GM21381 (cell line): ENCODE measurements at regions not wholly inside any gene's neighbourhood (a gene's known extent, or its start where the extent isn't known, plus 50 kb on each side); places are given as distances from the start of the nearest gene placed in this dataset.

Source experiments
- ATAC-seq: cut with Tn5 transposase; IDR thresholded peaks from one replicate; pipeline ENCODE4 v1.9.1; 2021; ENCODE audit warnings: mild to moderate bottlenecking, moderate library complexity; ENCODE audit not compliant: unreplicated experiment

- ATAC-seq, result no peak
Observed at GRCh38 chr1:234745844-234746797, 136.1 kb upstream of the IRF2BP2 start.

DNA sequence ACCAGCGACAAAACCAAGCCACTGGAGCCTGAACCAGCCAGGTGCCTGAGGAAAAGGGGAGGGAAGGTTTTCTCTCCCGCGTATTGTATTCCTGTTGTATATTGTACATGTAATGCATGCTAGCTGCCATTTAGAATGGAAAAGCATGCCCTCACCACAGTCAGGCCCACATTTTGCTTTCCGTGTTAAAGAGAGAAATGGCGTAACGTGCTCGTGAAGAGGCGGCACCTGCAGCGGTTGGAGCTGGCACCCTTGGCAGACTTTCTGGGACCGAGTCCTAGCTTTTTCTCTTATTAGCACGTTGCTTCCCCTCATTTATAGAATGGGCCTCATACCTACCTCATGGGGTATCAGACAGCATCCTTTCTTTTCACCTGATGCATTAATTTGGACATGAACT, 135.3 kb upstream of the IRF2BP2 start:
- ATAC-seq, result no peak

GRCh38 chr1:234743791-234744611, 134.0 kb upstream of the IRF2BP2 start:
- no peak for ATAC-seq

GRCh38 chr1:234742622-234743021, 132.6 kb upstream of the IRF2BP2 start:
- no peak for ATAC-seq

DNA sequence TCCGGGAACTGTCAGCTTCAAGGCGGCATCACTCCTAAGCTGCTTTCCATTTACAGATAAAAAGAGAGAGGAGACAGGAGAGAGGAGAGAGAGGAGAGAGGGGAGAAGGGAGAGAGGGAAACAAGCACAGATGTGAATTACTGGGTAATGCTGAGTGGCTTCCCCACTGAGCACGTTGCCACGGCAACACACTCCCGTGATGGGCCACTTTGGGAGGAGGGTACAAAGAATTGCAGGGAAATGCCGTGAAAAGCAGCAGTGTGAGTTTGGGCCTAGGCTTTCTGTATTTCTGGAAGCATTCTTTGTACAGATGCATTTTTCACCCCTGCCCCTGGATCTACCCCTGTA, 128.0 kb upstream of the IRF2BP2 start:
- ATAC-seq, result no peak

- no peak for ATAC-seq
Observed at GRCh38 chr1:234735916-234736315, 125.9 kb upstream of the IRF2BP2 start.

- ATAC-seq, result no peak
Observed at GRCh38 chr1:234735476-234735875, 125.5 kb upstream of the IRF2BP2 start.

GRCh38 chr1:234734869-234735268, 124.9 kb upstream of the IRF2BP2 start:
- ATAC-seq, result no peak

DNA sequence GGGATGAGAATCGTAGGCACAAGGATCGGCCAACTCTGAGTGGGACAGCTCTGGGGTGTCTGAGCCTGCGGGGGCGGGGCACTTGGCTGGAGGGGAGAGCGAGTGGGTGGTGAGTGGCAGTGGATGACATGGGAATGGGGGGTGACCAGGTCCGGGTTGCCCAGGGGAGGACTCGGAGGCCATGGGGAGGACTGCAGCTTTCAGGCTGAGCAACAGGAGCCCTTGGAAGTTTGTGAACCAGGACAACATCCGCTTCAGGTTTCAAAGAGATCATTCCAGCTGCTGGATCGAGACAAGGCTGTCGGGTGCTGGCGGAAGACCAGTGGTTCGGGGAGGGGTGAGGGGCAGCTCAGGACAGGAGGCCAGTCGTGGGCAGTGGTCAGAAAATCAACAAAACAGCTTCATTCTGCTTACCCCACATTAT, 124.4 kb upstream of the IRF2BP2 start:
- no peak for ATAC-seq

DNA sequence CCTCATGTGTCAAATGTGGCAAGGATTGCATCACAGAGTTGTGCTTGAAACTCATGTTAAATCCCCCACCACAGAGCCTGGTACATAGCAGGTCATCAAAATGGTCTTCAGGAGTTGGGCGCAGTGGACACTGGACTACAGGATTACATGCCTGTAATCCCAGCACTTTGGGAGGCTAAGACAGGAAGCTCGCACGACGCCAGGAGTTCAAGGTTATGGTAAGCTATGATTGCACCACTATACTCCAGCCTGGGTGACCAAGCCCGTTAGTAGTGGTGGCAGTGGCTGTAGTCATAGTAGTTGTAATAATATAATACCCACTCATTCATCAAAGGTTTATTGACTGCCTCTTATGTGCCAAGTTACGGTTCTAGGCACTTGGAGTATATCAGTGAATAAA, 123.4 kb upstream of the IRF2BP2 start:
- no peak for ATAC-seq

DNA sequence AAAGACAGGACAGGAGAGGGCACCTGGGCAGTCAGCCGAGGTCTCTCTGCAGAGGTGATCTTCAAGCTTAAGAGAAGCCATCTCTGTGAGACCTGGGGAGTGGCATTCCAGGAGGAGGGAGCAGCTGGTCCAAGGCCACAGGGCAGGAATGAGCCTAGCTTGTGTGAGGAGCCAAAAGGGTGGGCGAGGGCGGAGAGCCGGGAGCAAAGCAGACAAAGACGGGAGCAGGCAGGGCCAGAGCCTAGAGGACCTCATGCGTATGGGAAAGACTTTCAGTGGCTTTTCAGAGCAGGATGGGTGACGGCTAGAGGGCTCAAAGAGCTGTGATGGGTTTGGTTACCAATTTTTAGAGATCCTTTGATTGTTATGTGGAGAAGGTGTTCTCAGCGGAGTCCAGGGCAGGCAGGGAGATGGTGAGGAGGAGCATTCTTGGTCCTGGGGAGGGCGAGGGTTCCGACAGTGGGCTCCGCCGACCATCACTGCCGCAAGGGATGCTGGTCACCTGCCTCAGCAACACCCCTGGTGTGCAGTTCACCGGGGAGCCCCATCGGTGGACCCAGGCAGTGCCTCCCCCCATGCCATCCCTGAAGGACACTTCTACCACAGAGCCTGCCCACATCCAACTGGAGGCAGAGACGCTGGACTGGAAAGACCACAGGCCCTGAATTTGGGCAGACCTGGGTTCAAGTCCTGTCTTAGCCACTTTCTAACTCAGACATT, 122.9 kb upstream of the IRF2BP2 start:
- ATAC-seq, result no peak

GRCh38 chr1:234732260-234732659, 122.3 kb upstream of the IRF2BP2 start:
- ATAC-seq, result no peak

- peak; percentile 14 for ATAC-seq
Observed at GRCh38 chr1:234731569-234732085, 121.6 kb upstream of the IRF2BP2 start.

- peak; percentile 43 for ATAC-seq
Observed at GRCh38 chr1:234730770-234731568, 121.0 kb upstream of the IRF2BP2 start.

DNA sequence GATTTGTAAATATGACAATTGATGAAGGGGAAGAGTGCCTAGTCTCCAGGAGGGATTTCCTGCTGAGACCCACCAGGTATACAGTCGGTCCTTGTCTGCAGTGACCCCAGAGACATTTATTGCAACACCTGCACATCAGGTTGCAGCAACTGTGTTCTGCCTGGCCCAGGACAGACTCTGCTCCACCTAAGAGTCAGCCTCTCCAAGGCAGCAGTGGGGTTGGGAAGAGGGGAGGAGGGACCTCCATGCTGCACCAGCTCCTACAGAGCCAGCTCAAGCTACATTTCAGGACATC, 120.4 kb upstream of the IRF2BP2 start:
- no peak for ATAC-seq

GRCh38 chr1:234729561-234730474, 119.8 kb upstream of the IRF2BP2 start:
- no peak for ATAC-seq

DNA sequence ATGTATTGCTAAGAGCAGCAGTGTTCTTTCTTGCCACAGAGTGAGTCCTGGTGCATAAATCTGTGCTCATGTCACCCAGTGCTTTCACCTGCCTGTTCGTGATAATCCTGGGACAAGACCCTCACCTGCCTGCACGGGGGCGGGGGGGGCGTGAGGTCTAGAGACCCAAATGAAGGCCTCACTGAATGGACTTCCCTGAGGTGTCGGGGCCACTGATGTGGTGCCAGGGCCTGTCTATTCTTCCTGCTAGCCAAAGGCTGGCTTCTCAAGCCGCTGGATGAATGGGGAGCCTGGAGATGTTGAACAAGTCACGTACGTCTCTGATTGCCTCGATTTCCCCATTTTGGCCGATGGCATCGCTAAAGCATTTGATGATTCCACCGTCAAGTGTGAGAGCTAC, 118.8 kb upstream of the IRF2BP2 start:
- ATAC-seq, result no peak

DNA sequence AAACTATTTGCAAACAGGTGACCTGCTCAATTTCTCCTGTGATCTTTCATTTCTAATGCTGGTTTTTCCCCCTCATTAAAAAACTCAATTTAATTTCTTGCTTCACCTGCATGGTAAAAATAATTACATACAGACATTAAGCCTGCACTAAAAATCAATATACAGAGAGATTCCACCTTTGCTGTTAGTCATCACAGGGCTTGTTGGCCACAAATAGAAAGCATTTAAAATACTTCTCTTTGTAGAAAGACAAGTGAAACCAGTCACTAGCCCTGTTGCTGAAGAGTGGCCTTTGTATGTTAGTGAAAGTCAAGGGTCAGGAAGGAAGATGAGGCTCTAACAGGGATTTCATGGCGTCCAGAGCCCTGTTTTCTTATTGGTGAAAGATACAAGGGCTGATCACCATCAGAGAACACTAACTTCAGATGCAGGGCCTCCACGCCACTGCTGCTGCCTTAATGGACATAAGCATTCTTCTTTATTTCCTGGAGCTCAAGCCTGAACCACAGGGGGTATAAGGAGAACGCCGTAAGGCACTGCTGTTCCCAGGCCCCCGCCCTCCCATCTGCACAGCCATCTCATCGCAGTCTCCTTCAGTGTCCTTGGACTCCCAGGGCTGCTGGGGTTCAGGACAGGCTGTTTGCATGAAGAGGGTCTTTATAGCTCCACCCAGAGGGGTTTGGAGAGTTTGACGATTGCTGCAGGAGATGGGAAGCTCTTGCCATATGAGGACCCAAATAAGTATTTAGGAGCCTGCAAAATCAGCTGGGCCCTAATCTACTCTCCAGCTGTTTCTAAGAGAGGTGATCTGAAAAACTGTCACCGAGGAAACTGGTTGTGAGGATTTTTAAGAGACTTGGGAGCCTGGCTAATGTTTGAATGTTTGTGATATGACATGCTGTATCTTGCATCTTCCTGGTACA, 117.3 kb upstream of the IRF2BP2 start:
- no peak for ATAC-seq
